ENCODE measurements at regions not wholly inside any gene's neighbourhood (a gene's known extent, or its start where the extent isn't known, plus 50 kb on each side); places are given as distances from the start of the nearest gene placed in this dataset.

DNA sequence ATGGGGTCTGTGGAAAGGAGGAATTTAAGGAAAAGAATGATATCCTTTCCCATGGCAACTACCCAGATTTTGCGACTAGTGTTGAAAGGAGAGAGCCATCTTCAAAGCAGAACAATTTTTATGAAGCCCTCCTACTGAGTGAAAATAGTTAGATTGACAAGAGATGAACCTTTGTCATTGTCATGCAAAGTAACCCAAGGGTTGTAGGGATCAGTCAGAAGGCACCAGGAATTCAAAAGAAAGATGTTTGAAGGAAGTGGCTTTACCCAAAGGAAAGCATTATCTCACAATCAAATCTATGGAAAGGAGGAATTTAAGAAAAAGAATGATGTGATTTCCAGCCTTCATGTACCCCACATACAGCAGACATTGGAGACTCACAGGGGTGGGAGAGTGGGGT lies 544.4 kb downstream of the IPMK start:
- no peak overlapping the region for H3K27ac ChIP-seq
- DNase-seq (ENCODE audit: low spot score in 2 of 2): no peak
- TF ChIP-seq, protein P1, sequence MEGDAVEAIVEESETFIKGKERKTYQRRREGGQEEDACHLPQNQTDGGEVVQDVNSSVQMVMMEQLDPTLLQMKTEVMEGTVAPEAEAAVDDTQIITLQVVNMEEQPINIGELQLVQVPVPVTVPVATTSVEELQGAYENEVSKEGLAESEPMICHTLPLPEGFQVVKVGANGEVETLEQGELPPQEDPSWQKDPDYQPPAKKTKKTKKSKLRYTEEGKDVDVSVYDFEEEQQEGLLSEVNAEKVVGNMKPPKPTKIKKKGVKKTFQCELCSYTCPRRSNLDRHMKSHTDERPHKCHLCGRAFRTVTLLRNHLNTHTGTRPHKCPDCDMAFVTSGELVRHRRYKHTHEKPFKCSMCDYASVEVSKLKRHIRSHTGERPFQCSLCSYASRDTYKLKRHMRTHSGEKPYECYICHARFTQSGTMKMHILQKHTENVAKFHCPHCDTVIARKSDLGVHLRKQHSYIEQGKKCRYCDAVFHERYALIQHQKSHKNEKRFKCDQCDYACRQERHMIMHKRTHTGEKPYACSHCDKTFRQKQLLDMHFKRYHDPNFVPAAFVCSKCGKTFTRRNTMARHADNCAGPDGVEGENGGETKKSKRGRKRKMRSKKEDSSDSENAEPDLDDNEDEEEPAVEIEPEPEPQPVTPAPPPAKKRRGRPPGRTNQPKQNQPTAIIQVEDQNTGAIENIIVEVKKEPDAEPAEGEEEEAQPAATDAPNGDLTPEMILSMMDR (IDR thresholded peaks at IDR 0.05): no peak

GRCh38 chr10:57716884-57717283 lies 550.8 kb downstream of the IPMK start:
- Histone ChIP-seq H3K36me3 (no peaks in the 10 kb centered on the region), H3K9me3 (no peaks in the 10 kb centered on the region), H3K4me3 (no peak overlapping the region), H3K27ac (no peak overlapping the region), H3K4me1 (no peaks in the 10 kb centered on the region), H3K27me3 (no peaks in the 10 kb centered on the region)
- intact Hi-C loops (cut with DNase I): no loop called here
- TF ChIP-seq, protein P1 (IDR thresholded peaks at IDR 0.05): no peak
- no peak for DNase-seq (ENCODE audit: low spot score in 2 of 2)

More for the DNA sequence above, 544.4 kb downstream of the IPMK start:
- no peaks in the 10 kb centered on the region for H3K9me3 ChIP-seq
- no peaks in the 10 kb centered on the region for H3K4me1 ChIP-seq
- no peaks in the 10 kb centered on the region for H3K36me3 ChIP-seq
- no peak overlapping the region for H3K4me3 ChIP-seq
- intact Hi-C loops (cut with DNase I): no loop called here
- no peaks in the 10 kb centered on the region for H3K27me3 ChIP-seq

- Histone ChIP-seq H3K4me3 (no peak overlapping the region), H3K27ac (no peak overlapping the region), H3K27me3 (no peaks in the 10 kb centered on the region), H3K36me3 (no peaks in the 10 kb centered on the region), H3K9me3 (no peaks in the 10 kb centered on the region), H3K4me1 (no peaks in the 10 kb centered on the region)
- no peak for DNase-seq (ENCODE audit: low spot score in 2 of 2)
- intact Hi-C loops (cut with DNase I): no loop called here
- TF ChIP-seq, protein P1 (IDR thresholded peaks at IDR 0.05): no peak
These were observed 552.5 kb downstream of the IPMK start for GRCh38 chr10:57715233-57715632.

- no peaks in the 10 kb centered on the region for H3K36me3 ChIP-seq
- intact Hi-C loops (cut with DNase I): no loop called here
- no peaks in the 10 kb centered on the region for H3K9me3 ChIP-seq
- no peak overlapping the region for H3K4me3 ChIP-seq
- no peak overlapping the region for H3K27ac ChIP-seq
- DNase-seq (ENCODE audit: low spot score in 2 of 2): no peak
- TF ChIP-seq, protein P1 (IDR thresholded peaks at IDR 0.05): no peak
- H3K4me1 ChIP-seq: no peaks in the 10 kb centered on the region
- H3K27me3 ChIP-seq: no peaks in the 10 kb centered on the region
These were observed 560.4 kb downstream of the IPMK start for GRCh38 chr10:57707300-57707658.

DNA sequence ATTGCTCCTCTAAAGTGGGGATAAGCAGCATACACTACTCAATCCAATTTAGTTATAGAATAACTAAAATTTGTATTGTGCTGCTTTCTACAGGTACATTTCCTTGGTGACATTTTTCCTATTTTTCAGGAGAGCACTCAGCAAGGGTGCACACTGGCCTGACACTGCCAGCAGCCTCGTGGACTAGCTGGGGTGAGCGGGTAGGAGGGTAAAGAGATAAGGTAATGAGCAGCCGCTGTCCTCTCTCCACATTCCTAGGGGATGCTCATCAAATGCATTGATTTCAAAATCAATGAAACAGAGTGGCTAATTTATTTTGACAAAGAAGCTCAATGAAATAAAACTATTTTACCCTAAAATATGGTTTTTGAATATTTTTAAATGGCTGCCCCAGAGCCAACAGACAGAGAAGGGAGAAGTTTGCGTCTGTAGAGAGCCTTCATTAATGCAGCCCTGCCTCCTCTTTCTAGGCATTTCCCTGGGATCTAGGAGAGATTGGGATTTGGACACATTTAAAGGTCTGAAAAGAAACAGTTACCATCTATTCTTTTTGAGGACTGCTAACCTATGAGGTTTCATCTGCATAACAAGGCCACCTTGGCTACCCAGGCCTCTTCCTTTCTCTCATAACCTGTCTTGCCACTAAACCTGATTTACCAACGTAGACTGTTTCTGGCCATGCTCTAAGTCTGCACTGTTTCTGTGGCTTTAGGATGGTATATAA lies 561.0 kb downstream of the IPMK start:
- intact Hi-C loops (cut with DNase I): no loop called here
- DNase-seq (ENCODE audit: low spot score in 2 of 2): no peak
- Histone ChIP-seq H3K9me3 (no peaks in the 10 kb centered on the region), H3K27me3 (no peaks in the 10 kb centered on the region), H3K27ac (no peak overlapping the region), H3K4me1 (no peaks in the 10 kb centered on the region), H3K4me3 (no peak overlapping the region), H3K36me3 (no peaks in the 10 kb centered on the region)
- TF ChIP-seq, protein P1 (IDR thresholded peaks at IDR 0.05): no peak

DNA sequence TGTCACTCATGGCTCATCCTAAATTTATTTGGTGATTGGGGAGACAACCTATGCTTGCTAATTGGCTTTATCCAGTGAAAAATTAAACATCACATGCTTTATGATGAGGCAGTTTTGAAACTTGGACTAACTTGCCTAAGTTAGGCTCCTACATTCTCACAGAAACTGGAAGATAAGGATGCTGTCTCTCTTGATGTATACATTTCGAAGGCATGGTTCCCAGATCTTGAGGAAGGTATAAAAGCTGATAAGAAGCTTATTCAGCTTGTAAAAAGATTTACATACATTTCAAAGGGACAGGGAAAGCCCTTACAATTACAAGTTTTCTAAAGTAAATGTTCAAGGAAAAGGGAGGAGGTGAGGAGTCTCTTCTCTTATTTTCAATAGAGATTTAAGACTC lies 561.7 kb downstream of the IPMK start:
- H3K27ac ChIP-seq: no peak overlapping the region
- H3K9me3 ChIP-seq: no peaks in the 10 kb centered on the region
- H3K27me3 ChIP-seq: no peaks in the 10 kb centered on the region
- H3K4me1 ChIP-seq: no peaks in the 10 kb centered on the region
- intact Hi-C loops (cut with DNase I): no loop called here
- no peaks in the 10 kb centered on the region for H3K36me3 ChIP-seq
- no peak overlapping the region for H3K4me3 ChIP-seq
- DNase-seq (ENCODE audit: low spot score in 2 of 2): no peak
- TF ChIP-seq, protein P1 (IDR thresholded peaks at IDR 0.05): no peak
